SK-N-SH (cell line): ENCODE measurements at regions not wholly inside any gene's neighbourhood (a gene's known extent, or its start where the extent isn't known, plus 50 kb on each side); places are given as distances from the start of the nearest gene placed in this dataset.

Source experiments
- CTCF ChIA-PET: fragments of 300-600, 350-600 bp; formaldehyde crosslinking; extraction: SDS; loops from one replicate; lab custom pipeline; 2021; lab: Yijun Ruan, JAX
- POLR2A ChIA-PET: fragments of 350-600 bp; sonication (Branson Sonifier 250); formaldehyde crosslinking; extraction: SDS; loops from one replicate; lab custom pipeline; 2020; ENCODE audit warnings: antibody characterized with exemption, inconsistent platforms; lab: Yijun Ruan, JAX
- DNase-seq: peaks from one replicate; pipeline ENCODE4 v3.0.0; 2012
- H2AFZ ChIP-seq: fragments of 200-600 bp; sonication (generic); 2 replicates; pipeline ENCODE4 v1.8.1; 2016; ENCODE audit warnings: antibody characterized with exemption, mild to moderate bottlenecking, low read depth
- H3F3A ChIP-seq: fragments of 200-600 bp; sonication (generic); replicated peaks from 2 replicates; pipeline ENCODE3; 2016; ENCODE audit warnings: antibody characterized with exemption, mild to moderate bottlenecking; ENCODE audit not compliant: insufficient read depth
- H3K27ac ChIP-seq, 2 experiments: fragments of 200-500 bp in 1 of 2; fragments of 200-600 bp in 1 of 2; sonication (Bioruptor generic) in 1 of 2; sonication (generic), shearing (Covaris generic) in 1 of 2; 2 replicates each; pipeline versions ENCODE4 v1.5.1 to v1.6.1; 2014 to 2016; ENCODE audit warnings: low read depth in 2 of 2, inconsistent platforms in 1 of 2, low read length in 1 of 2, mild to moderate bottlenecking in 1 of 2, mixed read lengths in 1 of 2
- H3K27me3 ChIP-seq: fragments of 200-600 bp; sonication (generic), shearing (Covaris generic); 2 replicates; pipeline ENCODE4 v1.6.1; 2016; ENCODE audit warnings: mixed run types; ENCODE audit not compliant: insufficient read depth
- H3K36me3 ChIP-seq, 2 experiments: fragments of 200-500 bp in 1 of 2; fragments of 200-600 bp in 1 of 2; sonication (Bioruptor generic) in 1 of 2; sonication (generic) in 1 of 2; replicated peaks in 1 of 2; 2 replicates each; pipeline versions ENCODE3 to v1.5.1; 2014 to 2016; ENCODE audit warnings: low read length in 1 of 2, mild to moderate bottlenecking in 1 of 2; ENCODE audit not compliant: insufficient read depth in 2 of 2, control insufficient read depth in 1 of 2
- H3K4me1 ChIP-seq, 2 experiments: fragments of 200-500 bp in 1 of 2; fragments of 200-600 bp in 1 of 2; sonication (Bioruptor generic) in 1 of 2; sonication (generic), shearing (Covaris generic) in 1 of 2; 2 replicates each; pipeline versions ENCODE4 v1.5.1 to v1.6.1; 2014 to 2016; ENCODE audit warnings: low read depth in 1 of 2, low read length in 1 of 2, mixed run types in 1 of 2; ENCODE audit not compliant: insufficient read depth in 2 of 2, control insufficient read depth in 1 of 2
- H3K4me2 ChIP-seq: fragments of 200-600 bp; sonication (generic), shearing (Covaris generic); 2 replicates; pipeline ENCODE4 v1.6.1; 2017; ENCODE audit warnings: mixed run types
- H3K4me3 ChIP-seq, 2 experiments: fragments of 200-500 bp in 1 of 2; fragments of 200-600 bp in 1 of 2; sonication (Bioruptor generic) in 1 of 2; sonication (generic), shearing (Covaris generic) in 1 of 2; 2 replicates each; pipeline versions ENCODE4 v1.5.1 to v1.8.1; 2014 to 2016; ENCODE audit warnings: low read depth in 2 of 2, inconsistent platforms in 1 of 2, low read length in 1 of 2, mild to moderate bottlenecking in 1 of 2, mixed read lengths in 1 of 2, moderate library complexity in 1 of 2
- H3K79me2 ChIP-seq: fragments of 200-600 bp; sonication (generic); 2 replicates; pipeline ENCODE4 v1.8.1; 2017; ENCODE audit warnings: mild to moderate bottlenecking; ENCODE audit not compliant: insufficient read depth
- H3K9ac ChIP-seq: fragments of 200-600 bp; sonication (generic); 2 replicates; pipeline ENCODE4 v1.6.1; 2017; ENCODE audit warnings: mixed run types
- H3K9me2 ChIP-seq: fragments of 200-600 bp; sonication (generic); 2 replicates; pipeline ENCODE4 v1.6.1; 2017; ENCODE audit warnings: mixed run types
- H3K9me3 ChIP-seq: fragments of 200-600 bp; sonication (generic); 2 replicates; pipeline ENCODE4 v1.6.1; 2017; ENCODE audit warnings: mixed run types, mild to moderate bottlenecking, moderate library complexity
- H4K20me1 ChIP-seq: fragments of 200-600 bp; sonication (generic); 2 replicates; pipeline ENCODE4 v1.6.1; 2017; ENCODE audit warnings: mild to moderate bottlenecking, mixed run types; ENCODE audit not compliant: insufficient read depth
- CTCF ChIP-seq: fragments of 200-600 bp; sonication (generic); IDR thresholded peaks from 2 replicates; pipeline ENCODE4 v1.6.1; 2017; ENCODE audit warnings: antibody characterized with exemption, mild to moderate bottlenecking, moderate library complexity
- ELF1 ChIP-seq: IDR thresholded peaks from 2 replicates; pipeline ENCODE4 v1.4.0; 2012
- EP300 ChIP-seq, 2 experiments: IDR thresholded peaks; 2 replicates each; pipeline versions ENCODE4 v1.4.0 to v1.6.1; 2012; ENCODE audit warnings: borderline replicate concordance in 1 of 2, low read depth in 1 of 2, low read length in 1 of 2
- FOSL2 ChIP-seq: IDR thresholded peaks from 2 replicates; pipeline ENCODE4 v1.4.0; 2012; ENCODE audit warnings: low read depth, mild to moderate bottlenecking, moderate library complexity, borderline replicate concordance
- FOXJ3 ChIP-seq: sonication (generic); formaldehyde crosslinking; IDR thresholded peaks from 2 replicates; pipeline ENCODE4 v1.5.1; 2020; ENCODE audit warnings: mild to moderate bottlenecking, missing genetic modification reagents
- IRF3 ChIP-seq: fragments of 150-350 bp; IDR thresholded peaks from 2 replicates; pipeline ENCODE4 v1.6.1; 2016; ENCODE audit warnings: mild to moderate bottlenecking, low read depth, low read length
- MEF2A ChIP-seq: IDR thresholded peaks from 2 replicates; pipeline ENCODE4 v1.4.0; 2012; ENCODE audit warnings: low read depth, borderline replicate concordance
- NFIC ChIP-seq: IDR thresholded peaks from 2 replicates; pipeline ENCODE4 v1.4.0; 2012; ENCODE audit warnings: borderline replicate concordance
- NRF1 ChIP-seq: IDR thresholded peaks from 2 replicates; pipeline ENCODE4 v1.6.1; 2012; ENCODE audit warnings: low read depth, mild to moderate bottlenecking, low read length
- RCOR1 ChIP-seq: fragments of 150-350 bp; IDR thresholded peaks from 2 replicates; pipeline ENCODE4 v1.6.1; 2017; ENCODE audit warnings: antibody characterized with exemption, low read length
- RXRA ChIP-seq: IDR thresholded peaks from 2 replicates; pipeline ENCODE4 v1.4.0; 2012; ENCODE audit warnings: low read depth, mild to moderate bottlenecking, borderline replicate concordance
- SMC3 ChIP-seq: IDR thresholded peaks from 2 replicates; pipeline ENCODE4 v1.6.1; 2012; ENCODE audit warnings: low read depth, low read length, improper control_type of control experiment
- TCF12 ChIP-seq: IDR thresholded peaks from 2 replicates; pipeline ENCODE4 v1.4.0; 2012
- TEAD4 ChIP-seq: IDR thresholded peaks from 2 replicates; pipeline ENCODE4 v1.4.0; 2012; ENCODE audit warnings: mild to moderate bottlenecking, borderline replicate concordance; ENCODE audit not compliant: insufficient read depth
- USF2 ChIP-seq: fragments of 150-350 bp; IDR thresholded peaks from 2 replicates; pipeline ENCODE4 v1.6.1; 2017; ENCODE audit warnings: antibody characterized with exemption, low read length, low read depth, borderline replicate concordance
- YY1 ChIP-seq: IDR thresholded peaks from 2 replicates; pipeline ENCODE4 v1.4.0; 2012; ENCODE audit warnings: low read depth, mild to moderate bottlenecking
- WGBS: methylation state at CpG from one replicate; pipeline ENCODE4 v1.1.6; 2017; ENCODE audit warnings: low lambda C conversion rate; 5-methylcytosine and 5-hydroxymethylcytosine counted together
- TF ChIP-seq, protein P1 (sequence below): IDR thresholded peaks from 2 replicates; pipeline ENCODE4 v1.4.0; 2012; ENCODE audit warnings: low read depth, borderline replicate concordance
- TF ChIP-seq, protein P2 (sequence below): IDR thresholded peaks from 2 replicates; pipeline ENCODE4; 2012

GRCh38 chr2:156697906-156698305 is 261.7 kb downstream of the GPD2 start:
- no peaks in the 10 kb centered on the region for H3K79me2 ChIP-seq

More at GRCh38 chr2:156697906-156698305, 261.7 kb downstream of the GPD2 start:
- Histone ChIP-seq H3K4me2 (no peak overlapping the region), H3K9me2 (no peaks in the 10 kb centered on the region), H3K4me3 (no peak overlapping the region), H2AFZ (no peak overlapping the region)
- CTCF ChIA-PET: no interaction called here
- DNase-seq: no peak
- TF ChIP-seq FOXJ3 (CRISPR knock-in tag): no peak
- TF ChIP-seq, protein P1, sequence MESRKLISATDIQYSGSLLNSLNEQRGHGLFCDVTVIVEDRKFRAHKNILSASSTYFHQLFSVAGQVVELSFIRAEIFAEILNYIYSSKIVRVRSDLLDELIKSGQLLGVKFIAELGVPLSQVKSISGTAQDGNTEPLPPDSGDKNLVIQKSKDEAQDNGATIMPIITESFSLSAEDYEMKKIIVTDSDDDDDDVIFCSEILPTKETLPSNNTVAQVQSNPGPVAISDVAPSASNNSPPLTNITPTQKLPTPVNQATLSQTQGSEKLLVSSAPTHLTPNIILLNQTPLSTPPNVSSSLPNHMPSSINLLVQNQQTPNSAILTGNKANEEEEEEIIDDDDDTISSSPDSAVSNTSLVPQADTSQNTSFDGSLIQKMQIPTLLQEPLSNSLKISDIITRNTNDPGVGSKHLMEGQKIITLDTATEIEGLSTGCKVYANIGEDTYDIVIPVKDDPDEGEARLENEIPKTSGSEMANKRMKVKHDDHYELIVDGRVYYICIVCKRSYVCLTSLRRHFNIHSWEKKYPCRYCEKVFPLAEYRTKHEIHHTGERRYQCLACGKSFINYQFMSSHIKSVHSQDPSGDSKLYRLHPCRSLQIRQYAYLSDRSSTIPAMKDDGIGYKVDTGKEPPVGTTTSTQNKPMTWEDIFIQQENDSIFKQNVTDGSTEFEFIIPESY: no peak
- TF ChIP-seq NFIC: no peak
- TF ChIP-seq EP300 (IDR thresholded peaks at IDR 0.05; ENCODE audit: borderline replicate concordance in 1 of 2, low read depth in 1 of 2, low read length in 1 of 2): no peak
- TF ChIP-seq CTCF: no peak
- TF ChIP-seq RXRA: no peak
- no peak for TF ChIP-seq FOSL2
- no peak for TF ChIP-seq MEF2A
- TF ChIP-seq TEAD4: no peak
- TF ChIP-seq USF2: no peak
- TF ChIP-seq SMC3: no peak
- no peak for TF ChIP-seq TCF12
- TF ChIP-seq NRF1: no peak
- TF ChIP-seq ELF1: no peak
- TF ChIP-seq RCOR1: no peak
- TF ChIP-seq, protein P2, sequence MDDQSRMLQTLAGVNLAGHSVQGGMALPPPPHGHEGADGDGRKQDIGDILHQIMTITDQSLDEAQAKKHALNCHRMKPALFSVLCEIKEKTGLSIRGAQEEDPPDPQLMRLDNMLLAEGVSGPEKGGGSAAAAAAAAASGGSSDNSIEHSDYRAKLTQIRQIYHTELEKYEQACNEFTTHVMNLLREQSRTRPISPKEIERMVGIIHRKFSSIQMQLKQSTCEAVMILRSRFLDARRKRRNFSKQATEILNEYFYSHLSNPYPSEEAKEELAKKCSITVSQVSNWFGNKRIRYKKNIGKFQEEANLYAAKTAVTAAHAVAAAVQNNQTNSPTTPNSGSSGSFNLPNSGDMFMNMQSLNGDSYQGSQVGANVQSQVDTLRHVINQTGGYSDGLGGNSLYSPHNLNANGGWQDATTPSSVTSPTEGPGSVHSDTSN: no peak
- TF ChIP-seq IRF3: no peak
- TF ChIP-seq YY1: no peak
- TF ChIP-seq, all 33 proteins: peak for 0
- H4K20me1 ChIP-seq: no peaks in the 10 kb centered on the region
- no peaks in the 10 kb centered on the region for H3K4me1 ChIP-seq
- H3K27ac ChIP-seq: no peak overlapping the region
- WGBS: 11% methylated on average over 4 of the region's 4 CpGs
- no peak overlapping the region for H3K9ac ChIP-seq
- no peaks in the 10 kb centered on the region for H3F3A ChIP-seq
- no peaks in the 10 kb centered on the region for H3K9me3 ChIP-seq
- H3K36me3 ChIP-seq: no peaks in the 10 kb centered on the region
- POLR2A ChIA-PET: no interaction called here
- H3K27me3 ChIP-seq: peaks cover 8% of the 10 kb centered on the region; the same call in 1 of the 2 replicates
